Skeletal muscle satellite cell (primary cell): ENCODE measurements at regions not wholly inside any gene's neighbourhood (a gene's known extent, or its start where the extent isn't known, plus 50 kb on each side); places are given as distances from the start of the nearest gene placed in this dataset.
"Not testable (repeated sequence)": the region's sequence is repeated elsewhere in the genome, so short reads cannot be mapped to it uniquely, and the experiment has no call there.

Experiments used
- H3K27me3 ChIP-seq: 2 replicates; pipeline ENCODE4 v1.7.0; 2013; ENCODE audit warnings: low read length; ENCODE audit not compliant: control insufficient read depth, insufficient read depth
- H3K36me3 ChIP-seq: 2 replicates; pipeline ENCODE4 v1.7.0; 2013; ENCODE audit warnings: mild to moderate bottlenecking, control low read depth, low read length; ENCODE audit not compliant: insufficient read depth
- H3K4me1 ChIP-seq: 2 replicates; pipeline ENCODE4 v1.7.0; 2013; ENCODE audit warnings: low read length; ENCODE audit not compliant: control insufficient read depth, insufficient read depth
- H3K4me2 ChIP-seq: 2 replicates; pipeline ENCODE4 v1.7.0; 2013; ENCODE audit warnings: mild to moderate bottlenecking, low read length
- H3K4me3 ChIP-seq: 2 replicates; pipeline ENCODE4 v1.7.0; 2013; ENCODE audit warnings: low read length
- H3K9ac ChIP-seq: 2 replicates; pipeline ENCODE4 v1.7.0; 2013; ENCODE audit warnings: mild to moderate bottlenecking, low read depth, low read length, moderate library complexity
- H3K9me3 ChIP-seq: replicated peaks from 2 replicates; pipeline ENCODE4 v1.7.0; 2013; ENCODE audit warnings: mild to moderate bottlenecking, control low read depth, low read length

- not testable (repeated sequence) for H3K27me3 ChIP-seq, H3K36me3 ChIP-seq, H3K9me3 ChIP-seq, H3K4me1 ChIP-seq, H3K4me2 ChIP-seq, H3K4me3 ChIP-seq, H3K9ac ChIP-seq
Observed at GRCh38 chr1:149260736-149261340, 157.5 kb upstream of the NBPF9 start.

GRCh38 chr1:149267287-149267686, 163.9 kb upstream of the NBPF9 start:
- H3K4me1 ChIP-seq, H3K9me3 ChIP-seq, H3K27me3 ChIP-seq, H3K9ac ChIP-seq, H3K36me3 ChIP-seq, H3K4me2 ChIP-seq, H3K4me3 ChIP-seq: not testable (repeated sequence)

- H3K4me2 ChIP-seq, H3K27me3 ChIP-seq, H3K9ac ChIP-seq, H3K9me3 ChIP-seq, H3K4me1 ChIP-seq, H3K4me3 ChIP-seq, H3K36me3 ChIP-seq: not testable (repeated sequence)
Observed at GRCh38 chr1:149269001-149269702, 165.8 kb upstream of the NBPF9 start.

GRCh38 chr1:149269833-149270232, 166.5 kb upstream of the NBPF9 start:
- H3K4me1 ChIP-seq, H3K9me3 ChIP-seq, H3K9ac ChIP-seq, H3K36me3 ChIP-seq, H3K4me3 ChIP-seq, H3K4me2 ChIP-seq, H3K27me3 ChIP-seq: not testable (repeated sequence)

- H3K36me3 ChIP-seq, H3K4me3 ChIP-seq, H3K9me3 ChIP-seq, H3K27me3 ChIP-seq, H3K4me2 ChIP-seq, H3K4me1 ChIP-seq, H3K9ac ChIP-seq: not testable (repeated sequence)
Observed at GRCh38 chr1:149274493-149274892, 171.1 kb upstream of the NBPF9 start.

- H3K36me3 ChIP-seq, H3K9ac ChIP-seq, H3K4me2 ChIP-seq, H3K4me1 ChIP-seq, H3K27me3 ChIP-seq, H3K9me3 ChIP-seq, H3K4me3 ChIP-seq: not testable (repeated sequence)
Observed at GRCh38 chr1:149275802-149276201, 172.5 kb upstream of the NBPF9 start.

GRCh38 chr1:149276496-149276895, 173.1 kb upstream of the NBPF9 start:
- not testable (repeated sequence) for H3K4me1 ChIP-seq, H3K9ac ChIP-seq, H3K9me3 ChIP-seq, H3K27me3 ChIP-seq, H3K4me2 ChIP-seq, H3K36me3 ChIP-seq, H3K4me3 ChIP-seq

GRCh38 chr1:149278156-149278555, 174.8 kb upstream of the NBPF9 start:
- not testable (repeated sequence) for H3K4me1 ChIP-seq, H3K9ac ChIP-seq, H3K4me2 ChIP-seq, H3K27me3 ChIP-seq, H3K9me3 ChIP-seq, H3K36me3 ChIP-seq, H3K4me3 ChIP-seq

- H3K9me3 ChIP-seq, H3K27me3 ChIP-seq, H3K4me1 ChIP-seq, H3K36me3 ChIP-seq, H3K4me3 ChIP-seq, H3K4me2 ChIP-seq, H3K9ac ChIP-seq: not testable (repeated sequence)
Observed at GRCh38 chr1:149279015-149279414, 175.7 kb upstream of the NBPF9 start.

GRCh38 chr1:149279512-149279911, 176.2 kb upstream of the NBPF9 start:
- H3K4me3 ChIP-seq, H3K9me3 ChIP-seq, H3K27me3 ChIP-seq, H3K36me3 ChIP-seq, H3K4me1 ChIP-seq, H3K4me2 ChIP-seq, H3K9ac ChIP-seq: not testable (repeated sequence)

- H3K9ac ChIP-seq, H3K4me2 ChIP-seq, H3K4me1 ChIP-seq, H3K36me3 ChIP-seq, H3K9me3 ChIP-seq, H3K4me3 ChIP-seq, H3K27me3 ChIP-seq: not testable (repeated sequence)
Observed at GRCh38 chr1:149284773-149285172, 181.4 kb upstream of the NBPF9 start.

GRCh38 chr1:149285205-149285604, 181.9 kb upstream of the NBPF9 start:
- not testable (repeated sequence) for H3K4me3 ChIP-seq, H3K9me3 ChIP-seq, H3K4me1 ChIP-seq, H3K36me3 ChIP-seq, H3K4me2 ChIP-seq, H3K27me3 ChIP-seq, H3K9ac ChIP-seq
